ENCODE measurements at regions not wholly inside any gene's neighbourhood (a gene's known extent, or its start where the extent isn't known, plus 50 kb on each side); places are given as distances from the start of the nearest gene placed in this dataset.

DNA sequence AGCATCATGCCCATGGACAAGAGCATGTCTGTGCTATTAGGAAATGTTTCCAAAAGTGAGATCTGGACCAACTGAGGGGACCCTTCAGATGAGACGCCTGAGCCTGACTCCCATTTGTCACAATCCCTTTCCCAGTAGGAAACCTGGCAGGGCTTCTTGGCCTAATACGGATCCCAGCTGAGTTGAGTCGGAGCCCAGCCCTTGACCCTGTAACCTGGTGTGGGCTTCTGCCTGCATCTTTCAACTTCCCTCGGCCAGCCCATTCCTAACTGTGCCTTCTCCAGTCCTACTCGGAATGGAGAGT is 148.3 kb downstream of the IRX2 start:
- no peak for DNase-seq (ENCODE audit: low spot score)

DNA sequence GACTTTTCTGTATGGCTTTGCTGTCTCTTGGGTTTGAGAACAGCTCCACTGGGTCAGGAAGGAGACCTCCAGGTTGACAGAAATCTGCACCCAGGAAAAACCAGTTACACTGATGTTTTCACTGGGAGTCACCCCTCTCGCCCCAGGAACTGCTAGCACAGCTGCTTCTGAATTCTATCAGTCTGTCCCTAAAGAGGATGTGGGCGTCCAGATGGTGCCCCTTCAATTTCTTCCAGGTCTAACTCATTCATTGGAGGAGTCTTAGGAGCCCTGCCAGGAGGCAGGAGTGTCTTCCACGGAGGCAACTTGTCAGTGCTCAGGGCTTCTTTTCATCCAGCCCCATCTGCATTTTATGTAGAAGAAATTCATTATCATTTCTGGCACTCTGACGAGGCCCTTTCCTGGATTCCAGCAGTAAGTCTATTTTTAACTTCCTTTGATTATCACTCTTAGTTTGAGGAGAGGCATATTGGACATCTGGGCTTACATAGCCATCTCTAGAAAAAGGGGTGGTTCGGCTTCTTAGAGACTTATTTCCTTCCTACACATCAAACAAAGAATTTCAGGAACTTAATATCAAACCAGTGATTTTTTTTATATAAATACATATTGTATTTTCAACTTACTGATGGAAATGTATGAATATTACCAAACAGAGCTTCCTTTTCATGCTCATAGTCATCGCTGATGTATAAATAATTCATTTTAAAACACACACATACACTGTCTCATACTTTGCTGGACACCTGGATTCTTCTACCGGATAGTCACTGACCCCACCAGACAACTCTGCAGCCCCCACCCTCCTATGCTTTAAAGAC is 148.8 kb downstream of the IRX2 start:
- DNase-seq (ENCODE audit: low spot score): no peak

DNA sequence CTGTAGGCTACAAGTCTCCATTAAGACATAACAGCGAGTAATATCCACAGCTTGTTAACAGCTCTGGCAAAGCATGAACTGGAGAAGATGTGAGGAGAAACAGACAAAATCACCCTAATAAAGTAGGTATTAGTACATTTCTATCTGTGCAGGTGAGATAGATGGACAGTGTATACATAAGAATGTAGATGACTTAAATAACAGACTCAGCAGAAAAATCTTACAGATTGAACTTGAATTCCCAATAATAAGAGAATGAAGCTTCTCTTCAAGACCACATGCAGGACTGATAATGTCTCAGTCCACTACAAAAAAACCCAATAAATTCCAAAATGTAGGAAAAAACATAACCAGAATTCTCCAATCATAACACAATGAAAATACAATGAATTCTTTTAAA is 153.0 kb downstream of the IRX2 start:
- DNase-seq (ENCODE audit: low spot score): no peak

DNA sequence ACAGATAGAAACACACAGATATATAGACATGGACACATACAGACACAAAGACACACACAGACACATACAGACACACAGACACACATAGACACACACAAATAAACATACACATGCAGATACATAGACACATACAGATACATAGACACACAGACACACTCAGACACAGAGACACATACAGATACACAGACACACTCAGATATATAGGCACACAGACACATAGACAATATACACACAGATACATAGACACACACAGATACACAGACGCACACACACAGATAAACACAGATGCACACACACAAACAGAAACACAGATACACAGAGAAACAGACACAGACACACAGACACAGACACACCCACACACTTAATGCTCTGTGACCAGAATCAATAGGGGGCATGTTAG is 156.8 kb downstream of the IRX2 start:
- no peak for DNase-seq (ENCODE audit: low spot score)

DNA sequence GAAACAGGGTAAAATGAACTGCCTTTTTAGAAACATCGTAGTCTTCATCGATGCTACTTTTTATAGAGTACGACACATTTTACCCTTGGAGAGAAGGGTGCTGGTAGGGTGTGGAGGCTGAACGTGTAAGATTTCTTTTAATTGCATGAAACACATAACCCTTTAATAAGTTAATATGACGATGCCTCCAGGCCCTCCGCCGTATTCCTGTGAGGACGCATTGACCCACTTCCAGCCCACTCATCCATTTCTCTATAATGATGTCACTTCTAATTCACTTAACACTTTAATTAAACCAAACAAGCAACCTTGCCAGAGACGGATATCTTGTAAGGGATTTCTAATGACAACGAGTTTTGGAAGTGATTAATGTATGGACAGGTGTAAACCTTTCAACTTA is 158.7 kb downstream of the IRX2 start:
- no peak for DNase-seq (ENCODE audit: low spot score)

DNA sequence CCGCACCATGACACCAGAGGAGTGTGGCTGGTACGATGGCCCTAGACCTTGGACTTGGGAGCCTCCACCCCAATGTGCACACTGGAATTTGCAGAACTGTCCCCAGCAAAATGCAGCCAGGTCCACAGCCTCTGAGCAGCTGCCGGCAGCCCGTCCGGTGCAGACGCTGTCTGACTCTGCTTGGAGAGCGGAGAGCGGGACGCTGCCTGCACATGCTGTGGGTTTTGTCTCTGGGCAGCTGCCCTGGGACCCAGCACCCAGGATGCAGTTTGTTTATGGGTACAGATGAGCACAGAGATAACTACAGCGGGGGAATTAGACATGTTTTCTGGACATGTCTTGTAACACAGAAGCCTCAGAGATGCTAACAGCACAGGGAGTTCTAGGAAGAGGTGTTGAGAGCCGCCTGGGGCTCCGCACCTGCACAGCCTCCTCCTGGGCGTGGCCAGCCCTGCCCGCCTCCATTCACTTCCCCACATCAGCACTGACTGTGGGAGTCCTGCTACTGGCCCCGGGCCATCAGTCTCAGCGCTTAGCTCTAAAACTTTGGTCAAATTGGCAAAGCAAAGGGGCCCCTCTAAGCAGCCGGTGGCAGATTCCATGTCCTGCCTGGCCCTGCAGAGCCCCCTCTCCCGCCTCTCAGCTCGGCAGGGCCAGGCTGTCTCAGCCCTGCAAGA is 159.6 kb downstream of the IRX2 start:
- no peak for DNase-seq (ENCODE audit: low spot score)

DNA sequence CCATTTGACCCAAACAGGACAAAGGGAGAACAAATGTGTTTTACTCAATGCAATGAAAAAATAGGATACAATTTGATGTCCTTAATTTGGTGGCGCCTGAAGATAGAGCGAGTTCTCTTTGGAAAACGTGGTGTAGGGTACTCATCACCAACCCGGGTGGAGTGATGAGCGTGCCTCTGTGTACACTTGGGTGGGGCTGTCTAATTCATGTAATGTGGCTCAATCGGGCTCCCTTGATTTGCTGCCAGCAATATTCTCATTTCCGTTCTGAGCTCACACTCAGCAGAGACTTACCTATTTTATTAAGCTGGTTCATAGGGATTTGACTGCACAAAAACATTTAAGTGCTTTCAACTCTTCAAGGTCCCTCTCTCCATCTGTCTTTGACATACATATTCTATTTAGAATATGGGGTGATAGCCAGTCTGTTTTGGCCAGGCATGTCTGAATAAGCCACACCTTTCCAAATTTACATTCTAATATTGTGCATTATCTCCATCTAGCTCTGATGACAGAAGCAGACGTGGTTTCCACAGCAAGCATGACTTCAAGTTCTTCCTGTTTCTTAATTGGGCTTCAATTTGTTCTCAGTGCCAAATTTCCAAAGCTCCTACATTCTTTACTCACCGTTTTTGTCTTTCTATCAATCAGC is 162.5 kb downstream of the IRX2 start:
- no peak for DNase-seq (ENCODE audit: low spot score)

DNA sequence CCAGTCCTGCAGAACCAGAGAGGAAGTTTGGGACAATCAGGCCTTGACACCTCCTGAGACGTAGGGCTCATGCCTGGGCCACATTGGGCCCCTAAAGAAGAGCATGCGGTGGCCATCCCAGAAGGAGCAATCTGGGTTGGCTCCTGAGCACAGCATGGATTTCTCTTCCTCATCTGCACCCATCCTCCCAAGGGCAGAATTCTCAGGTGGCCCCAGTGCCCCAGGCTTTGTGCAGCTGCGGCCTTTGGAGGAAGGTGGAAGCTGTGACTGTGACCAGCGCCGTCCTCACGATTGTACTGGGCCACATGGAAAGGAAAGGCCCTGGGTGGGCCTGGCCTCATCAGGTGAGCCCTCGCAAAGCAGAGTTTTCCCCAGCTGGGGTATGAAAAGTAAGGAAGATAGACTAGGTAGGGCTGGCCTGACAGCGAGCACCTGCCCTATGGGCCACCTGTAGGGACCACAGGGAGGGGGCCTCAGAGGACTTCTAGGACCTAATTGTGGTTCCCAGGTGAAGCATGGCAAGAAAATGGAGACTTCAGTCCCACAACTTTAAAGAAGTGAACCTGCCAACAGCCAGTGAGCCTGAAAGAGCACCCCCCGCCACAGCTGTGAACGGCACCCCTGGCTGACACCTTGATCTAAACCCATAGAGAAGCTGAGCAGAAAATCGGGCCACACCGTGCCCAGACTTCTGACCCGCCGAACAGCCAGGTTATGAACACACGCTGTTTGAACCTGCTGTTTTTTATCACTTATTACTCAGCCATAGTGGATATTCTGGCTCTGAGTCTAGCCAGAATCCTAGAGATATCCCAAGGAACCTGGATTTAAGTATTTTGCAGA is 164.1 kb downstream of the IRX2 start:
- DNase-seq (ENCODE audit: low spot score): no peak

DNA sequence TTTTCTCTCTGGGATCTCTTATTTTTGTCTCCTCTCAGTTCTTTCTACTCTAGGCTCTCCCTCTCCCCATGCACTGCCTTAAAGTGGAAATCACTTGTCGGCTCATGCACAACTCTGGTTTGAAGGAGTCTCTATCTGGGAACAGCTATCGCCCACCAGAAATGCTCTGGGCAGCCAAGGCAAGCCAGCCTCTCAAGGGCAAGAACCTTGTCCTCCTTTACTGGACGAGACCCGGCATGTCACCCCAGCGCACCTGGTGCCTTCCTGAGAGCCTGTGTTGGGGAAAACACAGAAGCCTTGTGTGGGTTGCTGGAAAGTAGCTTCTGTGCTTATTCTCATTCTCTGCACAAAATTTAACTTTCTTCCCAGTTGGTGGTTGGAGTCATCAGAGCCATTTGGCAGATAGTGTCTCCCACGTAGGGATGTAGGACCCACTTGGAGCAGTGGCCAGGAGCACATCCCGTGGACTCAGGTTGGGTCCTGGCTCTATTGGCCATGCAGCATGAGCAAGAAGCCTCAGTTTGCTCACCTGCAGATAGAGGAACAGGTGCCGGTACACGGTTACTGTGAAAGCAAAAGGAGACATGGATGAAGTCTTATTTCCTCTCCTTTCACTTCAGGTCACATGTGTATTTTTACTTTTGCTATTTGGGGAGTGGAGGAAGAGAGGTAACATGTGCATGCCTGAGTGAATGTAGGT is 165.3 kb downstream of the IRX2 start:
- DNase-seq (ENCODE audit: low spot score): no peak

DNA sequence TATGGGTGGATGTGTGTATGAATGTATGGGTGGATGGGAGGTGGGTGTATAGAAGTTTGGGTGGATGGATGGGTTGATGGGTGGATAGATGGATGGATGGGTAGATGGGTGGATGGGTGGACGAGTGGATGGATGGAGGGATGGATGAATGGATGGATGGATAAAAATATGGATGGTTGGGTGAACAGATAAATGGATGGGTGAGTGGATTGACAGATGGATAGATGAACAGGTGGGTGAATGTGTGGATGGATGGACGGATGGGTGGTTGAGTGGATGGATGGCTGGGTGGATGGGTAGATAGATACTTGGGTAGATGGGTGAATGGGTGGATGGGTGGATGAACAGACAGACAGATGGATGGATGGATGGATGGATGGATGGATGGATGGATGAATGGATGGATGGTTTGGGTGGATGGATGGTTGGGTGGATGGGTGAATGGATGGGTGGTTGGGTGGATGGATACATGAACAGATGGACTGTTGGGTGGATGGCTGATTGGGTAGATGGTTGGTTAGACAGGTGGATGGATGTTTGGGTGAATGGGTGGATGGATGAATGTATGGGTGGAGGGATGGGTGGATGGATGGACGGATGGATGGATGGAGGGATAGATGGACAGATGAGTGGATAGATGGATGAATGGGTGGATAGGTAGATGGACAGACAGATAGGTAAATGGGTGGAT is 166.8 kb downstream of the IRX2 start:
- DNase-seq (ENCODE audit: low spot score): no peak

DNA sequence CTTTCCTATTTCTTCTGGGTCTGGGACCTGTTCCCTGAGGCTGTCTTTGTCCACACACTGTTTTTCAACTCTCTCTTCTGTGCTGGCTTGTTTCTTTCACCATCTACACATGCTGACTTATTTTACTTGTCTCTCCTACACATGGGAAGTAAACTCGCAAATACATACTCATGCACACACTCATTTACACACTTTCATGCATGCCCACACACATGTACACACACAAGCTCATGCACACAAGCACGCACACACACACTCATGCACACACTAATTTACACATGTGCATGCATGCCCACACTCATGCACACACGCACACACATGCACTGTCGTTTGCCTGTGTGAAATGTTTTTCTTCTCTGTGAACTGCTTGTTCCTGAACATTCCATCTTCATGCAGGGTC is 169.0 kb downstream of the IRX2 start:
- no peak for DNase-seq (ENCODE audit: low spot score)

DNA sequence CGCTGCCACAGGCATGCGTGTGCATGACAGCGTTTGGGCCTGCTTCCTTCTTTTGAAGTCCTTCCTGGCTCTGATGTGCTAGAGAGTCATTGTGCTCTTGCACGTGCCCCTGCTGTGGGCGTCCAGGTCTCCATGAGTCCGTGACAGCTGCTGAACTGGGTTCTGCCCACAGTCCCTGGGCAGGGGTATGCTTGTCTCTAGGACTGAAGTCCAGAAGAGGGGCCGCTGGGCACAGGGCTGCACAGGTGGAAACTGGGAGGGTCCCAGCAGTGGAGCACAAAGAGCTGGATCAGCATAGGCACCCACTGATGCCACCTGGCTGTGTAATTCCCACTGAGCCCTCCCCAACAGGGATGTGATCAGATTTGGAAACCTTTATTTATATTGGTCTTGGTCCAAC is 169.4 kb downstream of the IRX2 start:
- no peak for DNase-seq (ENCODE audit: low spot score)

DNA sequence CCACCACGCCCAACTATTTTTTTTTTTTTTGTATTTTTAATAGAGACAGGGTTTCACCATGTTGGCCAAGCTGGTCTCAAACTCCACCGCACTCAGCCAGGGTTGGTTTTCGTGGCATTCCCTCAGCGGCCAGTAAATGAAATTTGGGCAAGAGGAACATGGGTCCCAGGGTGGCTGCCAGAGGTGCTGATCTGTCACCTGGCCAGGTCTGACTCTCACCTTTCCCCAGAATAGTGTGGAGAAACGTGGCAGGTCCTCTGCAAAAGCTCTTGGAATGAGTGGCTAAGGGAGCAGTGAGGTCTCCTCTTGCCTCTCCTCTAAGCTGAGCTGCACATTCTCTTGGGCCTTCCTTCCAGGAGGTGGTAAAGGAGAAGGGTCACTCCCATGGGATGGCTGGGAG is 170.1 kb downstream of the IRX2 start:
- DNase-seq (ENCODE audit: low spot score): no peak

DNA sequence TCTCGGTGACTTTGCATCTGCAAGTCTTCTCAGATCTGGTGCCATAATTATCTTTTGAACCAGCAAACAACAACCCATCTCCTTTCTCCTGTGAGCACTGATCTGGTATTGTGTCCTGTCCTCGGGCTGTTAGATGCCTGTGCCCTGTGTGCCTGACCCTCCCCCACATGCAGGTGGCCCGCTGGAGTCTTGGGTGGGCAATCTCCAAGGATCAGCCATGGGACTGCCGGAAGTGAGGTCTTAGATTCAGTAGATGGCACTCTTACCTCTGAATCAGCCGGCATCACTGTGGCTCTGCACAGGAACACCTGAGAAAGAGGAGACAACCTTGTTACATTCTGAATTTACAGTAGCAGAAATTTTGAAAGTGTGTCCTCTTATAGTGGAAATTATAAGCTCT is 172.4 kb downstream of the IRX2 start:
- no peak for DNase-seq (ENCODE audit: low spot score)

DNA sequence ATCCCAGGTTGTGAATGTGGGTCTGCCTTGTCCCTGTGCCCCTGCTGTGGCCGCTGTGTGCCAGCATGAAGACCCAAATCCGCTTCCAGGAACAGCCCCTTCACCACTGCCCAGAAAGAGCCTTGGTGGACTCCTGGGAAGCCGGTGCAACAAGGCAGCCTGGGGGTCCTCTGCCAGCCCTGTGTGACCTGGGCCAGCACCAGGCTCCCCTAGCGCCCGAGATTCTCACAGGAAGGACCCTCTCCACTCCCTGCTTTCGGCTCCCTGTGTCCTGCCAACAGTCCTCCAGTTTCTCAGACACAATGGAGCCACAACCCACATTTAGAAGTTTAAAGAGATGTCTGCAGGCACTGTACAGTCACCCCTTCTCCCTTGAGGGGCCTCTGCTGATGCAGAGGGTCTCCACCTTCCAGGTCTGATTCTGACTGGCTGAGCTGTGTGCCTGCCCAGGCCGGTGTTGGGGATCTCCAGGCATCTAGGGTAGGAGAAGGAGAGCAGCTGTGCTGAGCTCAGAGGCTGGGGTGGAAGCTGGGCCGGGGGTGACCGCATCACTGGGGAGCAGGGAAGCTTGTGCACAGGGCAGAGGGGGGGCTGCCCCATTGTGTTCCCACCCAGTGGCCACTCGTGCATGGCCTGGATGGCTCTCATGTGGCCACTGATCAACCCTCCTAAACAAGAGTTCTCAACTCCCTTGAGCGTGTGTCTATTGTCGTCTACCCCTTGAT is 174.0 kb downstream of the IRX2 start:
- no peak for DNase-seq (ENCODE audit: low spot score)

DNA sequence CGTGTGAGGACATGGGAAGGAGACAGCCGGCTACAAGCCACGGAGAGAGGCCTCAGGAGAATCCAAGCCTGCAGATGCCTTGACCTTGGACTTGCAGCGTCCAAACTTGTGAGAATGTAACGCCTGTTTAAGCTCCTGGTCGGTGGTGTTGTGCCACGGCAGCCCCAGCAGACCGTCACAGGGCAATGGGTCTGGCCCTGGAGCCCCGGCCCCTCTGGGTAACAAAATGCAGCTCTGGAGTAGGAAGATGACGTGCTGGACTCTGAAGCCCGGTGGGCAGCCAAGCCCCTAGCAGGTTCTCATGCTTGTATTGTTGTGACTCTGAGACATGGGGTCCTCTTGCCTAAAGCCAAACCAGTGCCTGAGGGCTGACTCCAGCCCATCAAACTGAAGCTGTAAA is 174.7 kb downstream of the IRX2 start:
- DNase-seq (ENCODE audit: low spot score): no peak

DNA sequence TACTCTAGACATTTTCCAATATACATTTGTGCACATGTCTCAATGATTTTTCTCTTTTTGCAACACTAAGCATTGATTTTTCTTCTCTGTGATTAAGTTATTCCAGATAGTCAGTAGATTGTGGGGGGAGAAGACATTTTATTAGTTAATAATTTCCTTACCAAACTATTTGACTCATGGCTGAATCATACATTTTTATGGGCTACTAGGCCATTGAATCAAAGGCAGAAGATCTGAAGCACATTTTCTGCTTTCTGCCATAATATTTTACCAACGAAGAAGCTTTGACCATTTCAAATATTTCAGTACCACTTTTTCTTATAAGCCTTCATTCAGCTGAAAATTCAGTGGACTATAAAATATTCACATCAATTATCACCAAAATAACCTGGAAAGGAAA is 175.6 kb downstream of the IRX2 start:
- no peak for DNase-seq (ENCODE audit: low spot score)

DNA sequence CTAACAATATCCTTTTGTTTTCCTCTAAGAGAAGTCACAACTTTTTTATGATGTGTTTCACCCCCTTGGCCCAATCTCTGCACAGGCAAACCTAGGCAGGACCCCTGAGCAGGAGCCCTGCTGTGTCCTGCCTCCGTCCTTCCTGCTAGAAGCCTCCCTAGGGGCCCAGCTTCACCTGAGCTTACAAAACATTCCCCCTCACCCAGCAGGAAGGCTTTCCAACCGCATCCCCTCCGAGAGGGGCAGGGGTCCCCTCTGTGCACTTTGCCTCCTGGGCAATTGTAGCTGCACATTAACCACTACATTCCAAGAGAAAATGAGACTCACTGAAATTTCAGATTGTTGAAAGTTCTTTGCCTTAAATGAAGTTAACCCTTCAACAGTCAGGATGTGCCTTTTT is 176.2 kb downstream of the IRX2 start:
- no peak for DNase-seq (ENCODE audit: low spot score)

DNA sequence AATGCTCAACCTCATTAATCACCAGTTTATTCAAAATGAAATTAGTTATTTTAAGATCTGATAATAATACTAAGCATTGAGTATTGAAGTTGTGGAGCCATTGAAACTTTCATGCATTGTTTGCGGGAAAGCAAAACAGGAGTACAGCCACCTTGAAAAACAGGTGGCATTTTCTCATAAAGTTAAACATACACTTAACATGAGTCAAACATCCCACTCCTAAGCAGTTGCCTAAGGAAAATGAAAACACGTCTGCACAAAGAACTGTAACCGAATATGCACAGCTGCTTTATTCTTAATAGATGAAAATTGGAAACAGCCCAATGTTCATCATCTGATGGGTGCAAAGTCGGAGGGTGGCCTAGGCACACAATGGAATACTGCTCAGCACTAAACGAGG is 177.3 kb downstream of the IRX2 start:
- DNase-seq (ENCODE audit: low spot score): no peak

DNA sequence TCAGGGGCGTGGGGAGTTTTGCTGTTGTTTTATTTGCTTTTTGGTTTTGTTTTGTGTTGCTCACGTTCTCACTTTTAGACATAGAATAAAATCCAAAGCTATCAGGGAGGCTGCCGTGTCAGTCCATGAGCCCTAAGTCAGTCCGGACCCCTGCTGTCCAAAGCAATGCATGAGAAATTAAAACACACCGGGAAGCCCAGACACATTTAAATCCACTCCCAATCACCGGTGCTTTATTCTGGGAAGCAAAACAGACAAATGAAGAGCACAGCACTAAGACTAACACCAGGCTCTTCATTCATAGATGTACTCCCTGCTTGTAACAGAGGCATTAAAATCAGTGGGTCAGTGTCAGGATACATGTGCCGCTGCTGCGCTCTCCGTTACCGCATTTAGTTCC is 180.9 kb downstream of the IRX2 start:
- no peak for DNase-seq (ENCODE audit: low spot score)

Data from H4 (cell line).